ENCODE measurements at regions not wholly inside any gene's neighbourhood (a gene's known extent, or its start where the extent isn't known, plus 50 kb on each side); places are given as distances from the start of the nearest gene placed in this dataset.

DNA sequence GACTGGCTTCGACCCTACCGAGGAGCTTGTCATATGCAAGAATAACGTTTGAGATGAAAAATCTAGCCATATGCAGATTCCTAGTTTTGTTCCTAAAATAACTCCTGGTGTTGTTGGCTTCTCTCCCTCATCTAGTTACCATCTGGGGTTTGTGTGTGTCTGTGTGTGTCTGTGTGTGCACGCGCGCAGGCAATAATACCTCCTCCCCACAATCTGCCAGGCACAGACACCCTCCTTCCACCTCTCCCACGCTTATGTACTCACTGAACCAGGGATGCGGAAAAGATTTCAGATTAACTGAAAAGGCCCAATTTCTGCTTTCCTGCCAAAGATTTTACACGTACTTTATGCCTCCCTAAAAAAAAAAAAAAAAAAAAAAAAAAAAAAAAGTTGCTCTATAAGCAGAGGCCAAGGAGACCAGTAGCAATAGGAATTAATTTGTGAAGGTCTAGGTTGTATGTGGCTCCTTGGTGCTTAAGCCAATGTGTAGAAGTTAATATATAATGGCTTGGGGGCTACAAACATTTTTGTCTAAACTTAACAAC is 452.7 kb downstream of the NUF2 start:
- TF ChIP-seq, protein P1, sequence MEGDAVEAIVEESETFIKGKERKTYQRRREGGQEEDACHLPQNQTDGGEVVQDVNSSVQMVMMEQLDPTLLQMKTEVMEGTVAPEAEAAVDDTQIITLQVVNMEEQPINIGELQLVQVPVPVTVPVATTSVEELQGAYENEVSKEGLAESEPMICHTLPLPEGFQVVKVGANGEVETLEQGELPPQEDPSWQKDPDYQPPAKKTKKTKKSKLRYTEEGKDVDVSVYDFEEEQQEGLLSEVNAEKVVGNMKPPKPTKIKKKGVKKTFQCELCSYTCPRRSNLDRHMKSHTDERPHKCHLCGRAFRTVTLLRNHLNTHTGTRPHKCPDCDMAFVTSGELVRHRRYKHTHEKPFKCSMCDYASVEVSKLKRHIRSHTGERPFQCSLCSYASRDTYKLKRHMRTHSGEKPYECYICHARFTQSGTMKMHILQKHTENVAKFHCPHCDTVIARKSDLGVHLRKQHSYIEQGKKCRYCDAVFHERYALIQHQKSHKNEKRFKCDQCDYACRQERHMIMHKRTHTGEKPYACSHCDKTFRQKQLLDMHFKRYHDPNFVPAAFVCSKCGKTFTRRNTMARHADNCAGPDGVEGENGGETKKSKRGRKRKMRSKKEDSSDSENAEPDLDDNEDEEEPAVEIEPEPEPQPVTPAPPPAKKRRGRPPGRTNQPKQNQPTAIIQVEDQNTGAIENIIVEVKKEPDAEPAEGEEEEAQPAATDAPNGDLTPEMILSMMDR (IDR thresholded peaks at IDR 0.05; ENCODE audit: insufficient read depth, low read depth, low read length): no peak
- no peak for TF ChIP-seq EZH2 (IDR thresholded peaks at IDR 0.05; ENCODE audit: insufficient read depth, low read length)
- H3K9me3 Mint-ChIP-seq (ENCODE audit: unreplicated experiment): no peaks in the 10 kb centered on the region
- no peaks in the 10 kb centered on the region for H3K36me3 ChIP-seq (ENCODE audit: insufficient read depth, low read length)
- H3K27me3 Mint-ChIP-seq (ENCODE audit: low read depth, unreplicated experiment): no peaks in the 10 kb centered on the region
- no peak overlapping the region for H3K27ac Mint-ChIP-seq (ENCODE audit: unreplicated experiment)
- FAIRE-seq: no peak
- no peak overlapping the region for H3K9ac ChIP-seq (ENCODE audit: low read length)
- H3K4me1 Mint-ChIP-seq (ENCODE audit: low read depth, unreplicated experiment): no peaks in the 10 kb centered on the region
- H3K9me3 ChIP-seq (ENCODE audit: insufficient read depth, low read depth, low read length): no peaks in the 10 kb centered on the region
- H3K27me3 ChIP-seq (ENCODE audit: insufficient read depth, low read length): no peaks in the 10 kb centered on the region
- no peak overlapping the region for H3K27ac ChIP-seq (ENCODE audit: low read depth, low read length)
- H2AFZ ChIP-seq (ENCODE audit: low read depth, low read length): no peak overlapping the region
- H3K79me2 ChIP-seq (ENCODE audit: insufficient read depth, low read length): no peaks in the 10 kb centered on the region
- no peak overlapping the region for H3K4me3 ChIP-seq (ENCODE audit: insufficient read depth, low read depth, low read length)
- DNase-seq (ENCODE audit: low read depth): no peak
- no peaks in the 10 kb centered on the region for H3K4me1 ChIP-seq (ENCODE audit: insufficient read depth, low read length)
- no peaks in the 10 kb centered on the region for H3K36me3 Mint-ChIP-seq (ENCODE audit: low read depth, unreplicated experiment)
- no peak overlapping the region for H3K4me2 ChIP-seq (ENCODE audit: low read length)
- H4K20me1 ChIP-seq (ENCODE audit: insufficient read depth, low read length): no peaks in the 10 kb centered on the region
- no peak overlapping the region for H3K4me3 Mint-ChIP-seq (ENCODE audit: unreplicated experiment)

DNA sequence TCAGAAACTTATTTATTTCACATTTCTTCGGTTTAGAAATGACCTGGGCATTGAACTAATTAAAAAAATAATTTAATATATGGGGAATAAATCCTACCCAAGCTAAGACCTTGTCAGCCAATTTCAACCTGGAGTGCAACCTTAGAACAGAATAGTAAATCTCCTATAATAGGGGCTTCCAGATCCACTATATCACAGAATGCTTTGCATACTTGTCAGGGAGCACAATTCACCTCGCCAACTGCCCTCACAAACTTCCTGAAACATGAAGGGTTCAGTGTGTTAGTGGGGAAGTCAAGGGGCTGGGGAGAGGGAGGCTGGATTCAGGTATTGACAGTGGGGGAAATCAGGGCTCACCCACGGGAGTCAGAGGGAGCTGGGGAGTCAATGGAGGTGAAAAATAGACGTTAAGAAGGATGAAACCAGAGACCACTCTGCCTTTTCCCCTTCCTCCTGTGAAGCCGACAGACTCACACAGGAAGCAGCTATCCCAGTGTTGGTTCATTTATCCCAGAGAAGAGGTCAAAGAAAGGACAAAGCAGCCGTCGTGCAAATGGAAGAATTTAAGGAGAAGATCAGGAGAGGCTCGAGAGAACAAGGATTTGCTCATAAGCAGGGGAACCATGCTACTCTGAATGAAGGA is 453.3 kb downstream of the NUF2 start:
- no peaks in the 10 kb centered on the region for H4K20me1 ChIP-seq (ENCODE audit: insufficient read depth, low read length)
- TF ChIP-seq EZH2 (IDR thresholded peaks at IDR 0.05; ENCODE audit: insufficient read depth, low read length): no peak
- TF ChIP-seq, protein P1 (IDR thresholded peaks at IDR 0.05; ENCODE audit: insufficient read depth, low read depth, low read length): no peak
- no peak overlapping the region for H3K9ac ChIP-seq (ENCODE audit: low read length)
- H3K4me2 ChIP-seq (ENCODE audit: low read length): no peak overlapping the region
- no peaks in the 10 kb centered on the region for H3K9me3 Mint-ChIP-seq (ENCODE audit: unreplicated experiment)
- H3K4me3 ChIP-seq (ENCODE audit: insufficient read depth, low read depth, low read length): no peak overlapping the region
- FAIRE-seq (no peak), DNase-seq (ENCODE audit: low read depth) (no peak)
- no peaks in the 10 kb centered on the region for H3K79me2 ChIP-seq (ENCODE audit: insufficient read depth, low read length)
- no peaks in the 10 kb centered on the region for H3K4me1 Mint-ChIP-seq (ENCODE audit: low read depth, unreplicated experiment)
- H3K27ac Mint-ChIP-seq (ENCODE audit: unreplicated experiment): no peak overlapping the region
- no peaks in the 10 kb centered on the region for H3K9me3 ChIP-seq (ENCODE audit: insufficient read depth, low read depth, low read length)
- no peaks in the 10 kb centered on the region for H3K36me3 Mint-ChIP-seq (ENCODE audit: low read depth, unreplicated experiment)
- no peaks in the 10 kb centered on the region for H3K4me1 ChIP-seq (ENCODE audit: insufficient read depth, low read length)
- no peaks in the 10 kb centered on the region for H3K36me3 ChIP-seq (ENCODE audit: insufficient read depth, low read length)
- H3K27me3 ChIP-seq (ENCODE audit: insufficient read depth, low read length): no peaks in the 10 kb centered on the region
- H3K27ac ChIP-seq (ENCODE audit: low read depth, low read length): no peak overlapping the region
- H3K4me3 Mint-ChIP-seq (ENCODE audit: unreplicated experiment): no peak overlapping the region
- H3K27me3 Mint-ChIP-seq (ENCODE audit: low read depth, unreplicated experiment): no peaks in the 10 kb centered on the region
- H2AFZ ChIP-seq (ENCODE audit: low read depth, low read length): no peak overlapping the region

DNA sequence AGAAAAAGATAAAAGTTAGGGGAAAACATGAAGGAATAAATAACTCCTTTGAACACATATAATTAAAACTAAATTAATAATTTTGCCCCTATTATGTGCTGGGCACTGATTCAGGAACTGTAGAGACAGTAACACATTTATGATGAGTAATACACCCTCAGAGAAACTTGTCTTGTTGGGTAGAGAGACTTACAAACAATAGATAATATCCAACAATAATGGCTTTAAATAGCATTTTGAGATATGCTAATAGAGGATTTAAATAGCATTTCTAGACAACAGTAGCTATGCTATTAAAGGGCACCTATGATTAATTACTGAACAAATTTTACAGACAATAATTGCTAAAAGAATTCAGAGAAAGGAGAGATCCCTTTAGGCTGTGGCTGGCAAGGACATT is 455.5 kb downstream of the NUF2 start:
- Histone ChIP-seq H3K9me3 (ENCODE audit: insufficient read depth, low read depth, low read length) (no peaks in the 10 kb centered on the region), H3K27ac (ENCODE audit: low read depth, low read length) (no peak overlapping the region), H3K9ac (ENCODE audit: low read length) (no peak overlapping the region), H3K27me3 (ENCODE audit: insufficient read depth, low read length) (no peaks in the 10 kb centered on the region), H3K4me2 (ENCODE audit: low read length) (no peak overlapping the region), H4K20me1 (ENCODE audit: insufficient read depth, low read length) (no peaks in the 10 kb centered on the region), H2AFZ (ENCODE audit: low read depth, low read length) (no peak overlapping the region), H3K4me3 (ENCODE audit: insufficient read depth, low read depth, low read length) (no peak overlapping the region), H3K79me2 (ENCODE audit: insufficient read depth, low read length) (no peaks in the 10 kb centered on the region), H3K36me3 (ENCODE audit: insufficient read depth, low read length) (no peaks in the 10 kb centered on the region), H3K4me1 (ENCODE audit: insufficient read depth, low read length) (no peaks in the 10 kb centered on the region)
- Mint-ChIP-seq H3K9me3 (ENCODE audit: unreplicated experiment) (peaks cover 3% of the 10 kb centered on the region), H3K36me3 (ENCODE audit: low read depth, unreplicated experiment) (no peaks in the 10 kb centered on the region), H3K4me3 (ENCODE audit: unreplicated experiment) (no peak overlapping the region), H3K4me1 (ENCODE audit: low read depth, unreplicated experiment) (no peaks in the 10 kb centered on the region), H3K27me3 (ENCODE audit: low read depth, unreplicated experiment) (no peaks in the 10 kb centered on the region), H3K27ac (ENCODE audit: unreplicated experiment) (no peak overlapping the region)
- DNase-seq (ENCODE audit: low read depth) (no peak), FAIRE-seq (no peak)
- TF ChIP-seq, protein P1 (IDR thresholded peaks at IDR 0.05; ENCODE audit: insufficient read depth, low read depth, low read length): no peak
- TF ChIP-seq EZH2 (IDR thresholded peaks at IDR 0.05; ENCODE audit: insufficient read depth, low read length): no peak

Data from astrocyte (in vitro differentiated cells and primary cell).